Caco-2 (cell line): ENCODE measurements at regions not wholly inside any gene's neighbourhood (a gene's known extent, or its start where the extent isn't known, plus 50 kb on each side); places are given as distances from the start of the nearest gene placed in this dataset.

Experiments
- BruUV-seq: library from RNA; stranded (reverse); fragments of 400-500 nt; replicated peaks from 2 replicates; lab custom pipeline; 2021; lab: Mats Ljungman, UMichigan
- CTCF ChIA-PET: fragments of 300-600 bp; sonication (Branson Sonifier 250); formaldehyde crosslinking; loops from one replicate; lab custom pipeline; 2022; ENCODE audit warnings: antibody characterized with exemption; lab: Charles Lee
- POLR2A ChIA-PET: fragments of 300-600 bp; sonication (Branson Sonifier 250); formaldehyde crosslinking; loops from one replicate; lab custom pipeline; 2022; ENCODE audit warnings: antibody characterized with exemption; lab: Charles Lee
- DNase-seq, 2 experiments: peaks; one replicate each; pipeline versions ENCODE4 v3.0.0 to v3.0.0-alpha.2; 2020 to 2022
- H3K27me3 ChIP-seq: replicated peaks from 2 replicates; pipeline ENCODE4 v1.6.0; 2011; ENCODE audit warnings: low read length; ENCODE audit not compliant: control insufficient read depth, insufficient read depth
- H3K36me3 ChIP-seq: 2 replicates; pipeline ENCODE4 v1.5.1; 2011; ENCODE audit warnings: low read length; ENCODE audit not compliant: control insufficient read depth, insufficient read depth
- H3K4me1 ChIP-seq: fragments of 250-450 bp; sonication (Bioruptor Pico); 2 replicates; pipeline ENCODE4 v1.5.1; 2020; ENCODE audit warnings: mild to moderate bottlenecking
- H3K4me3 ChIP-seq: 2 replicates; pipeline ENCODE4 v1.5.1; 2011; ENCODE audit warnings: low read depth, mild to moderate bottlenecking, control low read depth, low read length
- H3K9me3 ChIP-seq: fragments of 250-450 bp; sonication (Bioruptor Pico); 2 replicates; pipeline ENCODE4 v1.5.1; 2020; ENCODE audit warnings: mild to moderate bottlenecking, moderate library complexity
- H3K27ac Mint-ChIP-seq: one replicate; pipeline ENCODE4 v1.8.0; 2022; ENCODE audit warnings: mixed read lengths; ENCODE audit not compliant: unreplicated experiment
- H3K27me3 Mint-ChIP-seq: one replicate; pipeline ENCODE4 v1.8.0; 2022; ENCODE audit warnings: mixed read lengths; ENCODE audit not compliant: insufficient read depth, unreplicated experiment
- H3K36me3 Mint-ChIP-seq: one replicate; pipeline ENCODE4 v1.8.0; 2022; ENCODE audit warnings: mild to moderate bottlenecking, mixed read lengths; ENCODE audit not compliant: insufficient read depth, unreplicated experiment
- H3K4me1 Mint-ChIP-seq: one replicate; pipeline ENCODE4 v1.8.0; 2022; ENCODE audit warnings: low read depth, mixed read lengths; ENCODE audit not compliant: unreplicated experiment
- H3K4me3 Mint-ChIP-seq: one replicate; pipeline ENCODE4 v1.8.0; 2022; ENCODE audit warnings: mild to moderate bottlenecking, moderate library complexity, mixed read lengths; ENCODE audit not compliant: unreplicated experiment
- H3K9me3 Mint-ChIP-seq: one replicate; pipeline ENCODE4 v1.8.0; 2022; ENCODE audit warnings: mixed read lengths; ENCODE audit not compliant: unreplicated experiment
- CTCF ChIP-seq, 2 experiments: fragments of 200-600 bp in 1 of 2; IDR thresholded peaks; 1 replicate in 1 of 2; 2 replicates in 1 of 2; pipeline versions ENCODE4 v1.5.1 to v1.8.0; 2011 to 2022; ENCODE audit warnings: antibody characterized with exemption in 1 of 2, control low read depth in 1 of 2, inconsistent platforms in 1 of 2, low read depth in 1 of 2, low read length in 1 of 2, mild to moderate bottlenecking in 1 of 2, moderate library complexity in 1 of 2; ENCODE audit not compliant: insufficient read depth in 1 of 2, severe bottlenecking in 1 of 2, unreplicated experiment in 1 of 2
- intact Hi-C: fragments of 100-400 bp; cut with micrococcal nuclease; formaldehyde crosslinking; loops from one replicate; pipeline ENCODE4 v1.10.0; 2022; ENCODE audit not compliant: unreplicated experiment

GRCh38 chr12:42696406-42697149 lies 107.0 kb upstream of the PRICKLE1 start:
- no peaks in the 10 kb centered on the region for H3K27me3 ChIP-seq
- ChIA-PET CTCF (no interaction called here), POLR2A (no interaction called here)
- DNase-seq, result no peak
- Mint-ChIP-seq H3K27me3 (no peaks in the 10 kb centered on the region), H3K4me3 (no peak overlapping the region), H3K36me3 (no peaks in the 10 kb centered on the region), H3K9me3 (peaks cover 10% of the 10 kb centered on the region), H3K27ac (no peak overlapping the region), H3K4me1 (no peaks in the 10 kb centered on the region)
- no peak for TF ChIP-seq CTCF (IDR thresholded peaks at IDR 0.05; ENCODE audit: insufficient read depth in 1 of 2, low read depth in 1 of 2, low read length in 1 of 2, severe bottlenecking in 1 of 2, unreplicated experiment in 1 of 2)
- no peaks in the 10 kb centered on the region for H3K36me3 ChIP-seq
- no TSS peak for BruUV-seq
- intact Hi-C loops, result no loop called here
- no peak overlapping the region for H3K4me3 ChIP-seq
- no peaks in the 10 kb centered on the region for H3K9me3 ChIP-seq
- H3K4me1 ChIP-seq, result 0 out of 2 replicates have a peak, but pooled peaks cover 5% of the 10 kb centered on the region

GRCh38 chr12:42695490-42695995 lies 106.0 kb upstream of the PRICKLE1 start:
- Histone ChIP-seq H3K9me3 (no peaks in the 10 kb centered on the region), H3K27me3 (no peaks in the 10 kb centered on the region), H3K4me3 (no peak overlapping the region), H3K36me3 (no peaks in the 10 kb centered on the region), H3K4me1 (0 out of 2 replicates have a peak, but pooled peaks cover 5% of the 10 kb centered on the region)
- intact Hi-C loops, result no loop called here
- no peak for DNase-seq
- ChIA-PET CTCF (no interaction called here), POLR2A (no interaction called here)
- BruUV-seq, result no TSS peak
- H3K4me3 Mint-ChIP-seq, result no peak overlapping the region
- no peaks in the 10 kb centered on the region for H3K36me3 Mint-ChIP-seq
- H3K9me3 Mint-ChIP-seq, result peaks cover 15% of the 10 kb centered on the region
- no peaks in the 10 kb centered on the region for H3K4me1 Mint-ChIP-seq
- TF ChIP-seq CTCF (IDR thresholded peaks at IDR 0.05; ENCODE audit: insufficient read depth in 1 of 2, low read depth in 1 of 2, low read length in 1 of 2, severe bottlenecking in 1 of 2, unreplicated experiment in 1 of 2), result no peak
- H3K27ac Mint-ChIP-seq, result no peak overlapping the region
- no peaks in the 10 kb centered on the region for H3K27me3 Mint-ChIP-seq

- Histone ChIP-seq H3K4me1 (0 out of 2 replicates have a peak, but pooled peaks cover 2% of the 10 kb centered on the region), H3K9me3 (no peaks in the 10 kb centered on the region), H3K36me3 (no peaks in the 10 kb centered on the region), H3K4me3 (no peak overlapping the region), H3K27me3 (no peaks in the 10 kb centered on the region)
- no peaks in the 10 kb centered on the region for H3K4me1 Mint-ChIP-seq
- intact Hi-C loops, result no loop called here
- DNase-seq, result no peak
- no peak for TF ChIP-seq CTCF (IDR thresholded peaks at IDR 0.05; ENCODE audit: insufficient read depth in 1 of 2, low read depth in 1 of 2, low read length in 1 of 2, severe bottlenecking in 1 of 2, unreplicated experiment in 1 of 2)
- peaks cover 20% of the 10 kb centered on the region for H3K9me3 Mint-ChIP-seq
- H3K27ac Mint-ChIP-seq, result no peak overlapping the region
- no peaks in the 10 kb centered on the region for H3K27me3 Mint-ChIP-seq
- H3K36me3 Mint-ChIP-seq, result no peaks in the 10 kb centered on the region
- ChIA-PET POLR2A (no interaction called here), CTCF (no interaction called here)
- BruUV-seq, result no TSS peak
- H3K4me3 Mint-ChIP-seq, result no peak overlapping the region
Observed at GRCh38 chr12:42692749-42693148, 103.2 kb upstream of the PRICKLE1 start.
